Left ventricle myocardium inferior (tissue), 1 donor: ENCODE measurements at regions not wholly inside any gene's neighbourhood (a gene's known extent, or its start where the extent isn't known, plus 50 kb on each side); places are given as distances from the start of the nearest gene placed in this dataset.

Experiments
- DNase-seq: peaks from one replicate; pipeline ENCODE4 v3.0.0-alpha.2; 2020
- H3K27ac ChIP-seq: fragments of 200-600 bp; replicated peaks from 2 replicates; pipeline ENCODE4 v1.8.0; 2021
- H3K27me3 ChIP-seq: fragments of 200-600 bp; 2 replicates; pipeline ENCODE4 v1.8.0; 2021; ENCODE audit warnings: low read depth
- H3K36me3 ChIP-seq: fragments of 200-600 bp; 2 replicates; pipeline ENCODE4 v1.8.0; 2021
- H3K4me1 ChIP-seq: fragments of 200-600 bp; 2 replicates; pipeline ENCODE4 v1.8.0; 2021
- H3K4me3 ChIP-seq: fragments of 200-600 bp; 2 replicates; pipeline ENCODE4 v1.8.0; 2021; ENCODE audit warnings: mild to moderate bottlenecking, moderate library complexity
- H3K9me3 ChIP-seq: fragments of 200-600 bp; replicated peaks from 2 replicates; pipeline ENCODE4 v1.8.0; 2021
- CTCF ChIP-seq: fragments of 200-600 bp; IDR thresholded peaks from 2 replicates; pipeline ENCODE4 v1.8.0; 2021; ENCODE audit warnings: antibody characterized with exemption, mild to moderate bottlenecking, borderline replicate concordance
- intact Hi-C: fragments of 100-400 bp; cut with micrococcal nuclease; formaldehyde crosslinking; loops from one replicate; pipeline ENCODE4 v1.11.0; 2022
- donor health status: DM: no; HTN: yes; CAD: no; lungs with severe emphysema.

GRCh38 chr1:29669912-29670311 lies 433.6 kb downstream of the PTPRU start:
- H3K36me3 ChIP-seq: no peaks in the 10 kb centered on the region
- DNase-seq: no peak
- TF ChIP-seq CTCF: no peak
- H3K9me3 ChIP-seq: no peaks in the 10 kb centered on the region
- H3K4me3 ChIP-seq: no peak overlapping the region
- no peaks in the 10 kb centered on the region for H3K4me1 ChIP-seq
- intact Hi-C loops: no loop called here
- peaks cover 66% of the 10 kb centered on the region for H3K27me3 ChIP-seq
- no peak overlapping the region for H3K27ac ChIP-seq

GRCh38 chr1:29669158-29669871 lies 433.0 kb downstream of the PTPRU start:
- no peak for DNase-seq
- intact Hi-C loops: no loop called here
- no peaks in the 10 kb centered on the region for H3K36me3 ChIP-seq
- H3K27me3 ChIP-seq: peaks cover 72% of the 10 kb centered on the region
- H3K4me3 ChIP-seq: no peak overlapping the region
- H3K9me3 ChIP-seq: no peaks in the 10 kb centered on the region
- H3K4me1 ChIP-seq: no peaks in the 10 kb centered on the region
- TF ChIP-seq CTCF: no peak
- no peak overlapping the region for H3K27ac ChIP-seq

DNA sequence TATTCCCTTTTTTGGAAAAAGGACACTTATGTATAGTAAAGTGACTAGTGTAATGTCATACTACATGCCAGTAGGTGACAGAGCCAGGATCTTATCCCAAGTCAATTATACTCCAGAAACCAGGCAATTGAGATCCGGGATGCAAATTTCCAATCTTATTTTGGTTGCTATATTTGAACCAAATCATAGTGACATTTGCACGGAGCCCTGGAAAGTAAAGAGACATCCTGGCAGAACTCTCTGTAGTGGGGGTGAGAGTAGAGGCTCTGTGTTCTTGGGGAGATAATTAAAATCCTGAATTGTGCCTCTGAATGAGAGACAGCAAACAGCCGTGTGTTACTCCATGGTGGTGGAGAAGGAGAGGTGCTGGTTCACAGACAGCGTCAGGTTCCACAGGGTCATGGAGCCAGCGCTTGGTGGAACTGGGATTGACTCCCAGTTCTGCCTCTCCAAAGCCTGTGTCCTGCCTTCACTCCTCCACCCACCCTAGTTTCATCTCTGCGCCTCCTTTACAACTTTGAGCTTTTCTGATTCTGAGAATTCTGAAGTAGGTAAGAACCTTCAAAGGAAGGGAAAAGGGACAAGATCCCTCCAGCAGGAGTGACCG lies 432.3 kb downstream of the PTPRU start:
- H3K27me3 ChIP-seq: peaks cover 78% of the 10 kb centered on the region
- no peak overlapping the region for H3K27ac ChIP-seq
- H3K4me3 ChIP-seq: no peak overlapping the region
- intact Hi-C loops: no loop called here
- H3K9me3 ChIP-seq: no peaks in the 10 kb centered on the region
- TF ChIP-seq CTCF: no peak
- DNase-seq: no peak
- no peaks in the 10 kb centered on the region for H3K36me3 ChIP-seq
- no peaks in the 10 kb centered on the region for H3K4me1 ChIP-seq

GRCh38 chr1:29667951-29668350 lies 431.6 kb downstream of the PTPRU start:
- Histone ChIP-seq H3K4me3 (no peak overlapping the region), H3K27me3 (peaks cover 82% of the 10 kb centered on the region), H3K4me1 (no peaks in the 10 kb centered on the region), H3K36me3 (no peaks in the 10 kb centered on the region), H3K9me3 (peaks cover 1% of the 10 kb centered on the region), H3K27ac (no peak overlapping the region)
- no peak for TF ChIP-seq CTCF
- intact Hi-C loops: no loop called here
- no peak for DNase-seq

DNA sequence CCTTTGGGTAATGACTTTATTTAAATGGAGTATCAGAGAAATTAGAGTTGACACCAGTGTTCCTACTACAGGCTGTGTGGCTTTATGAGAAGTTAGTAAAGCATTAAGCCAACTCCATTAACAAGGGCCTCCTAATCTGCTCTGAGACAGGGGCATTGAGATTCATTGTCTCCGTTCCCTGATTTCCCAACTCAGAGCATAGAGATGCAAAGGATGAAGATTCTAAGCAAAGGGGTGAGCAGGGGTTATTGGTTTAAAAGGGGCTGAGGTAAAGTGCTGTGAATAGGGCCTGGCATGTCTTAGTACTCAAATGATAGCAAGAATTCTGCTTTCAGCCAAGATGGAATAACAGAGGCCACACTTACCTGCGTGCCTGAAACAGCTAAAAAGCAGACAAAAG lies 428.4 kb downstream of the PTPRU start:
- Histone ChIP-seq H3K27ac (no peak overlapping the region), H3K27me3 (peaks cover 61% of the 10 kb centered on the region), H3K36me3 (no peaks in the 10 kb centered on the region), H3K4me3 (no peak overlapping the region), H3K9me3 (peaks cover 34% of the 10 kb centered on the region), H3K4me1 (no peaks in the 10 kb centered on the region)
- intact Hi-C loops: no loop called here
- DNase-seq: no peak
- TF ChIP-seq CTCF: no peak
